DMS79 (cell line): ENCODE measurements at regions not wholly inside any gene's neighbourhood (a gene's known extent, or its start where the extent isn't known, plus 50 kb on each side); places are given as distances from the start of the nearest gene placed in this dataset.
"Not testable (repeated sequence)": the region's sequence is repeated elsewhere in the genome, so short reads cannot be mapped to it uniquely, and the experiment has no call there.

Source experiments
- DNase-seq: peaks from one replicate; lab custom pipeline; 2025; lab: John Stamatoyannopoulos, UW

DNA sequence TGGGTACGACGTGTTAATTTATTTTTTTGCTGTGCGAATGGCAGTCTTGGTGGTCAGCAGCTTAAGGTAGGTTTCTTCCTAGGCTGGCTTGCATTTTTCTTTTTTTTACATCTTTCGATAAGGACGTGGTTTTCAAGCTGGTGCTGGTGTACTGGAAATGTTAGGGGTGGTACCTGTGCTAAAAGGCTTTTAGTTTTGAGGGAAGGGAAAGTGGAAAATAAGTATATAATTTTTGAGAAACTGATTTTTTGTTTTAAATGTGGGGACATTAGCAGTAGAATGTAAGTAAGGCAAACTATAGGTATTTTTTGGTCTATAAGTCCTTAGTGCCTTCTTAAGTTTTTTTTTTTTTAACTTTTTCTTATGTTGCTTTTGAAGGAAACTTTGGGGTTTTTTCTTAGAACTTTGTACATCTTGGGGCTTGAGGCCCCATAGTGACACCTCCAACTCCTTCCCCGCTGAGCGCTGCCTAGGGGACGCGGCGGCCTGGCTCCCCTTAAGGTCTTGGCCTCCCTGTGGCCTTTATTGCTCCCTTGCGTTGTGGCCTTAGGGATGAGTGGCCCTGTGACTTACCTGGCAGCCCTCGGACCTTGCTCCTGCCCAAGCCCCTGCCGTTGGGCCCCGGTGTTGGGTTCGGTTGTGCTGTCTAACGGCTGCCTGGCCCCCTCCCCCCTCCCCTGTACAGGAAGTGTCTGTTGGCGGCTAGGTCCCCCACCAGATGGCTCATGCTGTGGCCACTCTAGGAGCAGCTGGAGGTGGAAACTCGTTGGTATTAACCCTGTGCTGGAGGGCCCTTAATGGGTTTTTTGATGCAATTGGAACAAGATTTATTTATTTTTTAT lies 88.0 kb upstream of the RPRML start:
- peak; percentile 79 for DNase-seq

GRCh38 chr17:47066095-47066494 lies 87.0 kb upstream of the RPRML start:
- no peak for DNase-seq

GRCh38 chr17:47064684-47065083 lies 85.6 kb upstream of the RPRML start:
- DNase-seq: no peak

- DNase-seq: no peak
These were observed 84.4 kb upstream of the RPRML start for GRCh38 chr17:47063475-47063874.

GRCh38 chr17:47062851-47063250 lies 83.8 kb upstream of the RPRML start:
- not testable (repeated sequence) for DNase-seq

GRCh38 chr17:47060005-47060404 lies 81.0 kb upstream of the RPRML start:
- not testable (repeated sequence) for DNase-seq

DNA sequence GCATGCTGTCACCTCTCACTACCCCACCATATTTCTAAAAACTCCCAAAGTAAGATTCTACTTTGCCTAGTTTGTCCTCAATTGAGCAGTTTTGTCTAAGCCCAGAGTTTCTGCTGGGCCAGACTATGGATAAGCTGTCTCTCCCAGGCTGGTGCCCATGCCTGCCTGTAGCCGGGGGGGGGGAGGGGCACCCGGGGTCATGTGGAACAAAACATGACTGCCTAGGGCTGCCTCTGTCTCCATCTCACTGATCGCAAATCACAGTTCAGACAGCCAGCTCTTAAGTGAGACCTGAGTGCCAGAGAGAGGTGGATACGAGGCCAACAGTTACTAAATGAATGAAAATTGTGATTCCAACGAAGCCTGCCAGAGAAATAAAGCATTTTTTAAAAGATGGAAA lies 78.8 kb upstream of the RPRML start:
- no peak for DNase-seq

GRCh38 chr17:47057279-47057678 lies 78.2 kb upstream of the RPRML start:
- DNase-seq: not testable (repeated sequence)

GRCh38 chr17:47056687-47057086 lies 77.6 kb upstream of the RPRML start:
- not testable (repeated sequence) for DNase-seq
